Vagina (tissue), 2 donors: ENCODE measurements at regions not wholly inside any gene's neighbourhood (a gene's known extent, or its start where the extent isn't known, plus 50 kb on each side); places are given as distances from the start of the nearest gene placed in this dataset.

Source experiments
- POLR2A ChIP-seq, 2 donors: fragments of 450-650 bp; IDR thresholded peaks; one replicate each; pipeline ENCODE4 v1.6.1; 2017; ENCODE audit warnings: antibody characterized with exemption in 2 of 2, mild to moderate bottlenecking in 2 of 2, moderate library complexity in 2 of 2
- TF ChIP-seq, protein P1 (sequence below), 3 experiments: fragments of 450-650 bp in 2 of 3; fragments of 200-600 bp in 1 of 3; sonication (generic) in 1 of 3; IDR thresholded peaks; one replicate each; pipeline ENCODE4 v1.5.1; 2017 to 2019; ENCODE audit warnings: antibody characterized with exemption in 3 of 3, mild to moderate bottlenecking in 2 of 3, moderate library complexity in 2 of 3

DNA sequence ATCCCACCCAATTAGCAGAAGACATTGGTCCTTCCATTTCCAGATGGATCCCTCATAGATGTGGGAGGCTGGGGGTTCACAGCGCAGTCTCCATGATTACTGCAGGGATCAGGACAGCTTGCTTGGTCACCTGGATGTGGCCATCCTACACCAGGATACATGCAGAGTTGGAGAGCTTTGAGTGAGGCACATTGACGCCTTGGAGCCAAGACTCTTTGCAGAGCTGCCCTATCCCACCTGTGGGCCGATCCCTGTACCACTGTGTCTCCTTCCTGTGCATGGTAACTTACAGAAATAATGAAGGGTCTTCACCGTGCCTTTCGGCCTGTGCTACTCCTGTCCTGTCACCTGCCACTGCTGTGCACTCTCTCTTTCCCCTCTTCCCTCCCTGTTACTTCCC lies 444.8 kb downstream of the GLRX3 start:
- TF ChIP-seq, protein P1, sequence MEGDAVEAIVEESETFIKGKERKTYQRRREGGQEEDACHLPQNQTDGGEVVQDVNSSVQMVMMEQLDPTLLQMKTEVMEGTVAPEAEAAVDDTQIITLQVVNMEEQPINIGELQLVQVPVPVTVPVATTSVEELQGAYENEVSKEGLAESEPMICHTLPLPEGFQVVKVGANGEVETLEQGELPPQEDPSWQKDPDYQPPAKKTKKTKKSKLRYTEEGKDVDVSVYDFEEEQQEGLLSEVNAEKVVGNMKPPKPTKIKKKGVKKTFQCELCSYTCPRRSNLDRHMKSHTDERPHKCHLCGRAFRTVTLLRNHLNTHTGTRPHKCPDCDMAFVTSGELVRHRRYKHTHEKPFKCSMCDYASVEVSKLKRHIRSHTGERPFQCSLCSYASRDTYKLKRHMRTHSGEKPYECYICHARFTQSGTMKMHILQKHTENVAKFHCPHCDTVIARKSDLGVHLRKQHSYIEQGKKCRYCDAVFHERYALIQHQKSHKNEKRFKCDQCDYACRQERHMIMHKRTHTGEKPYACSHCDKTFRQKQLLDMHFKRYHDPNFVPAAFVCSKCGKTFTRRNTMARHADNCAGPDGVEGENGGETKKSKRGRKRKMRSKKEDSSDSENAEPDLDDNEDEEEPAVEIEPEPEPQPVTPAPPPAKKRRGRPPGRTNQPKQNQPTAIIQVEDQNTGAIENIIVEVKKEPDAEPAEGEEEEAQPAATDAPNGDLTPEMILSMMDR (IDR thresholded peaks at IDR 0.05), result no peak
- TF ChIP-seq POLR2A (IDR thresholded peaks at IDR 0.05), result no peak
